Stimulated activated CD8-positive, alpha-beta memory T cell treated with anti-CD3 and anti-CD28 coated beads, Interleukin-7, amount 100 ng/mL, for 1 hour (primary cell): ENCODE measurements at regions not wholly inside any gene's neighbourhood (a gene's known extent, or its start where the extent isn't known, plus 50 kb on each side); places are given as distances from the start of the nearest gene placed in this dataset.
"Not testable (repeated sequence)": the region's sequence is repeated elsewhere in the genome, so short reads cannot be mapped to it uniquely, and the experiment has no call there.

ENCODE experiments used
- DNase-seq, 2 donors: peaks; one replicate each; pipeline ENCODE4 v3.0.0-alpha.2; 2020; ENCODE audit warnings: low read depth in 2 of 2

- DNase-seq, result no peak
Observed at GRCh38 chr15:39242345-39242744, 338.5 kb upstream of the THBS1 start.

- DNase-seq, result no peak
Observed at GRCh38 chr15:39243396-39243795, 337.5 kb upstream of the THBS1 start.

DNA sequence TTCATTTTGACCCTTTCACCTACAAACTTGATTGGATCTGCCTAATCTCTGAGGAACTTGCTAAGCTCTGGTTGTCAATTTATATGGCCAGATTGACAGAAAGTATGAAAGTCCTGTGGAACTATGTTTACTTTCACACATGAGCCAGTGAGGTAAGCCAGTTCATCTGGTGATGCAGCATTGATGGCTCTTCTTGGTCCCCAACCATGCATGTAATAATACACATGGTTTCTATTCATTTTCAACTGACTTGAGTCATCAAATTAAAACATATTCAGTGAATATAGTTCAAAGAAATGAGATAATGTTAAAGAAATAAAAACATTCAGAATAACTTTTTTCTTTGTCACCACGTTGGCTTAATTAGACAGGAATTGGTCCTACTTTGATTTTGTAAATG lies 336.1 kb upstream of the THBS1 start:
- no peak for DNase-seq

- DNase-seq, result no peak
Observed at GRCh38 chr15:39246523-39246922, 334.4 kb upstream of the THBS1 start.

DNA sequence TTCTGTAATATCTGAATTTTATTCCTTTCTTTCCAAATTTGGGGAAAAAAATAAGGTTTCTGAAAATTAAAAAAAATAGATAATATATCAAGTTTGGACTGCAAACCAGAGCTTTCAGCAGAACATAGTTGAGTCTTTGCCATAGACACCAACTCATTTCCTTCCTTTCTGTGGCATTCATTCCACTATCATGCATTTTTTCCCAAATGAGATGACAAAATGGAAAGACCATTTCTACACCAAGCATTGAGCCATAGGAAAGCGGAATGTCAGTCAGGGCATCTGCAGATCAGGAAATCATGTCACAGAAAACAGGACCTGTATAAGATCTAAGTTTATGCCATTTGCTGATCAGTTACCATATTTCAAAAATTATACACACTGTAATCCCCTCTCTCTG lies 333.3 kb upstream of the THBS1 start:
- no peak for DNase-seq

DNA sequence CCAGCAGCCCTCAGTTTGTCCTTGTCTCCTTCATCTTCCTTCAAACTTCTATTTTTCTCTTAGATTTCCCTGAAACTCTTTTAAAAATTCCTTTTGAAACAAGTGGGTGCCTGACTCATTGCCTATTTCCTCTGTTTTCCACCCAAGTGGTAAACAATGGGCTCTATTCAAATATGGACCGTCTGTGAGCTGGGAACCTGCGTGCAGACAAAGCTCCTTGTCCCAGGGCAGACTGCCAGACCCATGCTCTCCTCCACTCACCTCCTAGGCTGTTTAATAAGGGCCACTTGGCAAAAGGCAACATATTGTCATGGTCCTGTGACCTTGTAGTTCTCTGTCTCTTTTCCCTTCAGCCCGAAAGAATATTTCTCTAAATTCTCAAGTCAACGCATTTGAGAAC lies 332.7 kb upstream of the THBS1 start:
- no peak for DNase-seq

GRCh38 chr15:39250001-39250400 lies 330.9 kb upstream of the THBS1 start:
- no peak for DNase-seq

- no peak for DNase-seq
Observed at GRCh38 chr15:39250460-39251186, 330.3 kb upstream of the THBS1 start.

- DNase-seq, result no peak
Observed at GRCh38 chr15:39251413-39252133, 329.3 kb upstream of the THBS1 start.

DNA sequence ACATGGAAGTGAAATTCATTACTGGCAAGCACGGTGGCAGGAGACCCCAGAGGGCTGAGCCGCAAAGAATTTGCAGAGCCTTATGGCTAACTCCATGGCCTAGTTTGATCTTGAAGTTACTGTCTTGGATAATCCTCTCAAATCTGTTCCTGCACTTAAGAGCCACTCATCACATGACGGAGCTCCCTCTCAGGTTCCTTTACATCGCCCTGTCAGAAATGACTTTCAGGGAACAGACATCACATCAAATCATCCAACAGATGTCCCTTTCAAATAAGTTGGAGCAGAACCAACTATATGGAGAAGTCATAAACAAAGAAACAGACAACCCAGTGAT lies 328.8 kb upstream of the THBS1 start:
- no peak for DNase-seq

- no peak for DNase-seq
Observed at GRCh38 chr15:39253552-39253951, 327.3 kb upstream of the THBS1 start.

- no peak for DNase-seq
Observed at GRCh38 chr15:39254181-39254580, 326.7 kb upstream of the THBS1 start.

DNA sequence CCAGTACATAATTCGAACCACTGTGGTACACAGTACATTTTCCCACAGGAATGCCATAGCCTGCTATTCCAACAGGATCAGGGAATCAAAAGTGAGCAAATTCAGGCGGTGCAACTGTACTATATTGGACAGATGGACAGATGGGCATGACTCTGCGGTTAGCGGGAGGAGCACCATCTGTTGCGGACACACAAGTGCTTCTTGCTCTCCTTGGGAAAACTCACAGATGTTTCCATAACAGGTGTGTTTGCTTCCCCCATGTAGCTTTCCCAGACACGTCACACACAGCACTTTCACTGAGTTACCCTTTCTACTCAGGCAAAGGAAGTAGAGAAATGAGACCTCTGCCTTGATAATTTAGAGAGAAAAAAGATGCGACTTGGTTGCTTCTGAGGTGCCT lies 325.1 kb upstream of the THBS1 start:
- no peak for DNase-seq

- DNase-seq, result no peak
Observed at GRCh38 chr15:39260391-39260790, 320.5 kb upstream of the THBS1 start.

DNA sequence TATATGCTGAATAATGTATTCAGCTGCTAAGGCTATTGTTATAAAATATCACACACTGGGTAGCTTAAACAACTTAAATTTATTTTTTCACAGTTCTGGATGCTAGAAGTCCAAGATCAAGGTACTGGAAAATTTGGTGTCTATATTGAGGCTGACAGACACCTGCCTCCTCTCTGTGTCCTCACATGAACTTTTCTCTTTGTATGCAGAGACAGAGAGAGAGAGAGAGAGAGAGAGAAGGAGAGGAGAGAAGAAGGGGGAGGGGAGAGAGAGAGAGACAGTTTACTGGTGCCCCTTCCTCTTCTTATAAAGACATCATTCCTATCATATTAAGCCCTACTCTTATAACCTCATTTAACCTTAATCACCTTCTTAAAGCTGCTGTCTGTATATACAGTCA lies 320.1 kb upstream of the THBS1 start:
- DNase-seq, result no peak

- DNase-seq, result not testable (repeated sequence)
Observed at GRCh38 chr15:39261397-39262183, 319.3 kb upstream of the THBS1 start.

- DNase-seq, result not testable (repeated sequence)
Observed at GRCh38 chr15:39262995-39263772, 317.7 kb upstream of the THBS1 start.

GRCh38 chr15:39265261-39265660 lies 315.6 kb upstream of the THBS1 start:
- no peak for DNase-seq

GRCh38 chr15:39266890-39267289 lies 314.0 kb upstream of the THBS1 start:
- no peak for DNase-seq

DNA sequence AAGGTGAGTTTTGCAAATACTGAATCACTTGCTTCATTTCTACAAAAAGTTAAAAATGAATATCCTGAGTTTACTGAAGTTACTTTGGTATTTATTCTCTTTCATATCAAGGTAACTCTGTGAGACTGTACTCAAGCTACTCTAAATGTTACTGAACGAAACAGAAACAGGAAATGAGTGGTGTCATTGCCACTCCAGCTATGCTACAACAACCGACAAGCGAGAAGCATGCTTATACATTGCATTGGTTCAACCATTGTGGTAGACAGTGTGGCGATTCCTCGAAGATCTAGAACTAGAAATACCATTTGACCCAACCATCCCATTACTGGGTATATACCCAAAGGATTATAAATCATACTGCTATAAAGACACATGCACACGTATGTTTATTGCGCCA lies 313.2 kb upstream of the THBS1 start:
- no peak for DNase-seq

GRCh38 chr15:39269352-39269751 lies 311.5 kb upstream of the THBS1 start:
- no peak for DNase-seq

DNA sequence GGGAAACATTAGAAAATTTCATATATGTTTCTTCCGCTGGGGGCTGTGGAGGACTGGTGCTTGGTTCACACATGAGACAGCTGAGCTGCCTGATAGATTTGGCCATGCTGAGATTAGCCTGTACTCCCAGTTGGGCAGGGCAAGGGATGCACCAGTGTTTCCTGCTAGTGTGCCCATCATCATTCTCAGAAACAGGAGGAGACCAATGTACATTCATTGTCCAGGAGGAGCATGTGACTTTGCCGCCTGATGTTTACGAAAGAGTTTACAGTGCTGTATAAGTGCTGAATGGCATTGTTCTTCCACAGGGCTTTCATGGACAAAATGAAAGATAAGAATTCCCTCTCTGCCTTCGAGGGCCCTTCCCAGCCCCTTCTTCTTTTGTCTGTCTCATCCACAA lies 311.1 kb upstream of the THBS1 start:
- no peak for DNase-seq
